ENCODE measurements at regions not wholly inside any gene's neighbourhood (a gene's known extent, or its start where the extent isn't known, plus 50 kb on each side); places are given as distances from the start of the nearest gene placed in this dataset.

DNA sequence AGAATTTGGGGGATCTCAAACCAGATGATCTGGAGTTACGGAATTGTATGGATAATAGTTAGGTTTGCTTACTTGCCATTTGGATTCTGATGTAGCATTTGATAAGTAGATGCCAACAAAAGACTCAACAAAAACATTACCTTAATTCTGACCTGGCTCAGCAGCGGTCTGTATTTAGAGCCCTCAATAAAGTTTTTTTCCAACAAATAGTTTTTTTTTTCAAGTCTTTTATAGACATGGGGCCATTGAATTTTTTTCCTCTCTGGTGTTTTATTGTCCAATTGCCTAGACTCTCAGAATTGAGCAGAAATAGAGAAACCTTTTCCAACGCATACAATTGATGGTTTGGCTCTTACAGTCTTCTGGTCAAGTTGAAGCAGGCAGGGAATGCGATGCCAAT is 192.8 kb upstream of the GAS1 start:
- H2BK15ac ChIP-seq (ENCODE audit: low read length), result no peak overlapping the region

More for the DNA sequence above, 192.8 kb upstream of the GAS1 start:
- Histone ChIP-seq H3K27me3 (replicated peaks in 1 of 4; ENCODE audit: control insufficient read depth in 3 of 4, extremely low read depth in 1 of 4, insufficient read depth in 3 of 4, low read length in 3 of 4) (no peaks in the 10 kb centered on the region), H3K79me2 (ENCODE audit: control insufficient read depth in 1 of 2, insufficient read depth in 2 of 2, low read length in 2 of 2) (no peaks in the 10 kb centered on the region), H2AFZ (ENCODE audit: low read length) (no peak overlapping the region), H3K4me1 (replicated peaks in 1 of 4; ENCODE audit: control insufficient read depth in 3 of 4, insufficient read depth in 4 of 4, low read length in 3 of 4) (no peaks in the 10 kb centered on the region), H3K14ac (ENCODE audit: insufficient read length) (no peak overlapping the region), H3K4me3 (ENCODE audit: extremely low read depth in 1 of 4, insufficient read depth in 2 of 4, low read depth in 3 of 4, low read length in 4 of 4) (no peak overlapping the region), H3K23ac (ENCODE audit: insufficient read length) (no peak overlapping the region), H3K9me3 (ENCODE audit: insufficient read depth in 2 of 2, low read depth in 1 of 2, low read length in 1 of 2) (no peaks in the 10 kb centered on the region), H4K20me1 (replicated peaks in 1 of 2; ENCODE audit: control insufficient read depth in 1 of 2, insufficient read depth in 2 of 2, low read length in 2 of 2) (no peaks in the 10 kb centered on the region), H3K27ac (ENCODE audit: low read depth, low read length) (no peak overlapping the region), H2BK20ac (ENCODE audit: low read length) (no peak overlapping the region), H3K4me2 (ENCODE audit: insufficient read depth in 1 of 2, low read depth in 2 of 2, low read length in 2 of 2) (no peak overlapping the region), H2BK12ac (ENCODE audit: low read depth, low read length) (no peak overlapping the region), H2AK5ac (ENCODE audit: low read depth, low read length) (no peak overlapping the region), H4K5ac (ENCODE audit: insufficient read length, low read depth, low read length) (no peak overlapping the region), H4K8ac (ENCODE audit: extremely low read depth, insufficient read depth, low read length) (no peak overlapping the region), H4K91ac (replicated peaks; ENCODE audit: insufficient read length, low read length) (no peak overlapping the region), H3K36me3 (ENCODE audit: control insufficient read depth in 2 of 4, insufficient read depth in 4 of 4, low read length in 3 of 4) (no peaks in the 10 kb centered on the region), H3K56ac (replicated peaks; ENCODE audit: insufficient read length, low read depth, low read length) (no peak overlapping the region), H3K9ac (replicated peaks in 1 of 4; ENCODE audit: extremely low read depth in 1 of 4, low read depth in 3 of 4, low read length in 3 of 4) (no peak overlapping the region), H3K4ac (replicated peaks; ENCODE audit: insufficient read length, low read depth, low read length) (no peak overlapping the region), H3K23me2 (ENCODE audit: low read depth, low read length) (no peaks in the 10 kb centered on the region), H2BK5ac (ENCODE audit: low read depth, low read length) (no peak overlapping the region), H2BK120ac (replicated peaks; ENCODE audit: low read depth, low read length) (no peak overlapping the region), H3K79me1 (ENCODE audit: low read depth, low read length) (no peaks in the 10 kb centered on the region), H3K18ac (ENCODE audit: extremely low read depth, low read length) (no peak overlapping the region)
- TF ChIP-seq SUZ12 (IDR thresholded peaks at IDR 0.05; ENCODE audit: low read length) (no peak), JUN (IDR thresholded peaks at IDR 0.05; ENCODE audit: low read depth, low read length) (no peak), CHD1 (IDR thresholded peaks at IDR 0.05; ENCODE audit: low read depth, low read length) (no peak), RNF2 (IDR thresholded peaks at IDR 0.05; ENCODE audit: borderline replicate concordance, low read depth, low read length, missing control alignments, poor library complexity, severe bottlenecking) (no peak), TAF7 (optimal IDR thresholded peaks at IDR 0.05; ENCODE audit: borderline replicate concordance, low read depth, low read length) (no peak), MAFK (IDR thresholded peaks at IDR 0.05; ENCODE audit: low read depth, low read length) (no peak), KDM1A (IDR thresholded peaks at IDR 0.05; ENCODE audit: borderline replicate concordance, low read length) (no peak), GTF2F1 (IDR thresholded peaks at IDR 0.05; ENCODE audit: borderline replicate concordance, low read depth, low read length) (no peak)
- TF ChIP-seq, protein P1, sequence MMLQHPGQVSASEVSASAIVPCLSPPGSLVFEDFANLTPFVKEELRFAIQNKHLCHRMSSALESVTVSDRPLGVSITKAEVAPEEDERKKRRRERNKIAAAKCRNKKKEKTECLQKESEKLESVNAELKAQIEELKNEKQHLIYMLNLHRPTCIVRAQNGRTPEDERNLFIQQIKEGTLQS (IDR thresholded peaks at IDR 0.05; ENCODE audit: insufficient read depth, low read depth, low read length), result no peak
- TF ChIP-seq, protein P2, sequence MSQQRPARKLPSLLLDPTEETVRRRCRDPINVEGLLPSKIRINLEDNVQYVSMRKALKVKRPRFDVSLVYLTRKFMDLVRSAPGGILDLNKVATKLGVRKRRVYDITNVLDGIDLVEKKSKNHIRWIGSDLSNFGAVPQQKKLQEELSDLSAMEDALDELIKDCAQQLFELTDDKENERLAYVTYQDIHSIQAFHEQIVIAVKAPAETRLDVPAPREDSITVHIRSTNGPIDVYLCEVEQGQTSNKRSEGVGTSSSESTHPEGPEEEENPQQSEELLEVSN (IDR thresholded peaks at IDR 0.05), result no peak
- TF ChIP-seq, protein P3, sequence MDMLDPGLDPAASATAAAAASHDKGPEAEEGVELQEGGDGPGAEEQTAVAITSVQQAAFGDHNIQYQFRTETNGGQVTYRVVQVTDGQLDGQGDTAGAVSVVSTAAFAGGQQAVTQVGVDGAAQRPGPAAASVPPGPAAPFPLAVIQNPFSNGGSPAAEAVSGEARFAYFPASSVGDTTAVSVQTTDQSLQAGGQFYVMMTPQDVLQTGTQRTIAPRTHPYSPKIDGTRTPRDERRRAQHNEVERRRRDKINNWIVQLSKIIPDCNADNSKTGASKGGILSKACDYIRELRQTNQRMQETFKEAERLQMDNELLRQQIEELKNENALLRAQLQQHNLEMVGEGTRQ (IDR thresholded peaks at IDR 0.05; ENCODE audit: low read length), result no peak
- DNase-seq (ENCODE audit: low read depth in 1 of 2, low spot score in 2 of 2), result no peak
- FAIRE-seq, result no peak
- WGBS, 2 experiments (ENCODE audit: extremely low coverage in 1 of 2, insufficient coverage in 1 of 2, insufficient read length in 1 of 2, insufficient replicate concordance in 2 of 2, low coverage in 1 of 2, low lambda C conversion rate in 2 of 2, missing lambda C conversion rate in 1 of 2), result 95% methylated on average over 4 of the region's 4 CpGs; no CpG with 5 or more reads in 1 of the 2 experiments
- ChIA-PET POLR2A (ENCODE audit: partially characterized antibody) (no interaction called here), CTCF (ENCODE audit: partially characterized antibody) (no interaction called here)
